PC-3 (cell line): ENCODE measurements at regions not wholly inside any gene's neighbourhood (a gene's known extent, or its start where the extent isn't known, plus 50 kb on each side); places are given as distances from the start of the nearest gene placed in this dataset.
"Not testable (repeated sequence)": the region's sequence is repeated elsewhere in the genome, so short reads cannot be mapped to it uniquely, and the experiment has no call there.

ENCODE experiments used
- ATAC-seq: fragments of 200-7000 bp; cut with Tn5 transposase; 2 replicates; pipeline ENCODE4 v1.9.1; 2020; ENCODE audit warnings: mild to moderate bottlenecking, moderate library complexity
- BruUV-seq: library from RNA; stranded (reverse); fragments of 400-500 nt; replicated peaks from 2 replicates; lab custom pipeline; 2021; lab: Mats Ljungman, UMichigan
- CTCF ChIA-PET: fragments of 300-600 bp; sonication (Branson Sonifier 250); formaldehyde crosslinking; loops from one replicate; lab custom pipeline; 2022; ENCODE audit warnings: antibody characterized with exemption; lab: Charles Lee
- POLR2A ChIA-PET: fragments of 300-600 bp; sonication (Branson Sonifier 250); formaldehyde crosslinking; loops from one replicate; lab custom pipeline; 2022; ENCODE audit warnings: antibody characterized with exemption; ENCODE audit not compliant: unreplicated experiment; lab: Charles Lee
- DNase-seq: peaks from one replicate; pipeline ENCODE4 v3.0.0-alpha.2; 2015
- H2AFZ ChIP-seq: fragments of 300-600 bp; sonication (generic); 2 replicates; pipeline ENCODE4 v1.6.0; 2016; ENCODE audit warnings: antibody characterized with exemption, low read length
- H3F3A ChIP-seq: fragments of 300-600 bp; sonication (generic); one replicate; pipeline ENCODE4 v1.6.0; 2017; ENCODE audit warnings: antibody characterized with exemption, low read length, control low read depth, mild to moderate bottlenecking; ENCODE audit not compliant: unreplicated experiment
- H3K27ac ChIP-seq: fragments of 300-600 bp; sonication (generic); 2 replicates; pipeline ENCODE4 v1.5.1; 2016; ENCODE audit warnings: mild to moderate bottlenecking, low read length
- H3K27me3 ChIP-seq: fragments of 300-600 bp; sonication (generic); 2 replicates; pipeline ENCODE4 v1.6.1; 2016; ENCODE audit warnings: low read length, mixed read lengths
- H3K36me3 ChIP-seq: fragments of 300-600 bp; sonication (generic); 2 replicates; pipeline ENCODE4 v1.6.1; 2016; ENCODE audit warnings: low read depth, mixed run types, low read length, mixed read lengths
- H3K4me1 ChIP-seq: fragments of 300-600 bp; sonication (generic); 2 replicates; pipeline ENCODE4 v1.5.1; 2016; ENCODE audit warnings: low read length; ENCODE audit not compliant: insufficient read depth
- H3K4me2 ChIP-seq: fragments of 300-600 bp; sonication (generic); 2 replicates; pipeline ENCODE4 v1.6.0; 2016; ENCODE audit warnings: low read length
- H3K4me3 ChIP-seq: fragments of 300-600 bp; sonication (generic); 2 replicates; pipeline ENCODE4 v1.5.1; 2016; ENCODE audit warnings: mild to moderate bottlenecking, low read length, mixed read lengths
- H3K79me2 ChIP-seq: fragments of 300-600 bp; sonication (generic); 2 replicates; pipeline ENCODE4 v1.6.1; 2017; ENCODE audit warnings: low read length, mixed read lengths
- H3K9ac ChIP-seq: fragments of 300-600 bp; sonication (generic); 2 replicates; pipeline ENCODE4 v1.6.0; 2016; ENCODE audit warnings: mild to moderate bottlenecking, low read length
- H3K9me2 ChIP-seq: fragments of 300-600 bp; sonication (generic); replicated peaks from 2 replicates; pipeline ENCODE4 v1.6.1; 2016; ENCODE audit warnings: mixed run types, low read length, mixed read lengths
- H3K9me3 ChIP-seq: fragments of 300-600 bp; sonication (generic); 2 replicates; pipeline ENCODE4 v1.6.1; 2016; ENCODE audit warnings: low read length, mixed read lengths
- H4K20me1 ChIP-seq: fragments of 300-600 bp; sonication (generic); 2 replicates; pipeline ENCODE4 v1.6.1; 2016; ENCODE audit warnings: low read length, mixed read lengths
- EZH2 ChIP-seq: fragments of 300-600 bp; sonication (generic); IDR thresholded peaks from one replicate; pipeline ENCODE4 v1.6.1; 2017; ENCODE audit warnings: antibody characterized with exemption, mild to moderate bottlenecking, low read length; ENCODE audit not compliant: unreplicated experiment
- EZH2phosphoT487 ChIP-seq: fragments of 300-600 bp; sonication (generic); IDR thresholded peaks from 2 replicates; pipeline ENCODE4 v1.6.1; 2018; ENCODE audit warnings: mild to moderate bottlenecking, antibody characterized with exemption, low read length, borderline replicate concordance
- intact Hi-C: fragments of 100-400 bp; cut with micrococcal nuclease; formaldehyde crosslinking; loops from 2 replicates; pipeline ENCODE4 v1.9.0; 2023
- TF ChIP-seq, protein P1 (sequence below): fragments of 300-600 bp; sonication (generic); conservative IDR thresholded peaks from 2 replicates; pipeline ENCODE4 v1.5.1; 2017; ENCODE audit warnings: antibody characterized with exemption, low read depth, mild to moderate bottlenecking, low read length

DNA sequence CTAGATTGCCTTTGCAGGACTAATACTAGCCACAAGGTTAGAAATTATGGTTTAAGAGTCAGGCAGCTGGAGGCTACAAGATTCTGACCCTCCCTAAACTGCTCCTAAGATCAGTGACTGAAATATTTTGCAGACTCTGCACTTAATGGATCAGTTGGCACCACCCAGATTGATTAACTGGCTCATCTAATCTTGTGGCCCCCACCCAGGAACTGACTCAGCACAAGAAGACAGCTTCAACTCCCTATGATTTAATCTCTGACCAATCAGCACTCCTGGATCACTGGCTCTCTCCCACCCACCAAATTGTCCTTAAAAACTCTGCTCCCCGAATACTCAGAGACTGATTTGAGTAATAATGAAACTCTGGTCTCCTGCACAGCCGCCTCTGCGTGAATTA lies 145.4 kb upstream of the LCORL start:
- no peaks in the 10 kb centered on the region for H3K9me2 ChIP-seq
- H3K4me3 ChIP-seq = no peak overlapping the region
- no peak overlapping the region for H3K27ac ChIP-seq
- H3K4me1 ChIP-seq = no peaks in the 10 kb centered on the region
- peaks cover 10% of the 10 kb centered on the region for H3K27me3 ChIP-seq
- no peaks in the 10 kb centered on the region for H3K9me3 ChIP-seq
- ChIA-PET POLR2A (no interaction called here), CTCF (no interaction called here)
- no peak for ATAC-seq
- intact Hi-C loops = no loop called here
- TF ChIP-seq, protein P1, sequence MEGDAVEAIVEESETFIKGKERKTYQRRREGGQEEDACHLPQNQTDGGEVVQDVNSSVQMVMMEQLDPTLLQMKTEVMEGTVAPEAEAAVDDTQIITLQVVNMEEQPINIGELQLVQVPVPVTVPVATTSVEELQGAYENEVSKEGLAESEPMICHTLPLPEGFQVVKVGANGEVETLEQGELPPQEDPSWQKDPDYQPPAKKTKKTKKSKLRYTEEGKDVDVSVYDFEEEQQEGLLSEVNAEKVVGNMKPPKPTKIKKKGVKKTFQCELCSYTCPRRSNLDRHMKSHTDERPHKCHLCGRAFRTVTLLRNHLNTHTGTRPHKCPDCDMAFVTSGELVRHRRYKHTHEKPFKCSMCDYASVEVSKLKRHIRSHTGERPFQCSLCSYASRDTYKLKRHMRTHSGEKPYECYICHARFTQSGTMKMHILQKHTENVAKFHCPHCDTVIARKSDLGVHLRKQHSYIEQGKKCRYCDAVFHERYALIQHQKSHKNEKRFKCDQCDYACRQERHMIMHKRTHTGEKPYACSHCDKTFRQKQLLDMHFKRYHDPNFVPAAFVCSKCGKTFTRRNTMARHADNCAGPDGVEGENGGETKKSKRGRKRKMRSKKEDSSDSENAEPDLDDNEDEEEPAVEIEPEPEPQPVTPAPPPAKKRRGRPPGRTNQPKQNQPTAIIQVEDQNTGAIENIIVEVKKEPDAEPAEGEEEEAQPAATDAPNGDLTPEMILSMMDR = no peak
- TF ChIP-seq EZH2phosphoT487 (no peak), EZH2 (no peak)
- no peaks in the 10 kb centered on the region for H3K36me3 ChIP-seq
- no peak overlapping the region for H2AFZ ChIP-seq
- H3K4me2 ChIP-seq = no peak overlapping the region
- H3K9ac ChIP-seq = no peak overlapping the region
- H4K20me1 ChIP-seq = no peaks in the 10 kb centered on the region
- no TSS peak for BruUV-seq
- H3K79me2 ChIP-seq = no peaks in the 10 kb centered on the region
- DNase-seq = no peak
- no peaks in the 10 kb centered on the region for H3F3A ChIP-seq

- H3K4me1 ChIP-seq = no peaks in the 10 kb centered on the region
- ATAC-seq = no peak
- intact Hi-C loops = no loop called here
- no peaks in the 10 kb centered on the region for H4K20me1 ChIP-seq
- CTCF ChIA-PET = no interaction called here
- no peak overlapping the region for H3K9ac ChIP-seq
- no peak overlapping the region for H3K4me3 ChIP-seq
- no peak for DNase-seq
- H3F3A ChIP-seq = no peaks in the 10 kb centered on the region
- H3K27me3 ChIP-seq = no peaks in the 10 kb centered on the region
- no peaks in the 10 kb centered on the region for H3K36me3 ChIP-seq
- no peaks in the 10 kb centered on the region for H3K9me2 ChIP-seq
- no peak overlapping the region for H2AFZ ChIP-seq
- no peaks in the 10 kb centered on the region for H3K79me2 ChIP-seq
- no TSS peak for BruUV-seq
- no peak overlapping the region for H3K4me2 ChIP-seq
- H3K9me3 ChIP-seq = no peaks in the 10 kb centered on the region
- TF ChIP-seq, protein P1 = no peak
- no peak for TF ChIP-seq EZH2phosphoT487
- POLR2A ChIA-PET = no interaction called here
- H3K27ac ChIP-seq = no peak overlapping the region
Measured at GRCh38 chr4:18162453-18162852, 140.9 kb upstream of the LCORL start.

DNA sequence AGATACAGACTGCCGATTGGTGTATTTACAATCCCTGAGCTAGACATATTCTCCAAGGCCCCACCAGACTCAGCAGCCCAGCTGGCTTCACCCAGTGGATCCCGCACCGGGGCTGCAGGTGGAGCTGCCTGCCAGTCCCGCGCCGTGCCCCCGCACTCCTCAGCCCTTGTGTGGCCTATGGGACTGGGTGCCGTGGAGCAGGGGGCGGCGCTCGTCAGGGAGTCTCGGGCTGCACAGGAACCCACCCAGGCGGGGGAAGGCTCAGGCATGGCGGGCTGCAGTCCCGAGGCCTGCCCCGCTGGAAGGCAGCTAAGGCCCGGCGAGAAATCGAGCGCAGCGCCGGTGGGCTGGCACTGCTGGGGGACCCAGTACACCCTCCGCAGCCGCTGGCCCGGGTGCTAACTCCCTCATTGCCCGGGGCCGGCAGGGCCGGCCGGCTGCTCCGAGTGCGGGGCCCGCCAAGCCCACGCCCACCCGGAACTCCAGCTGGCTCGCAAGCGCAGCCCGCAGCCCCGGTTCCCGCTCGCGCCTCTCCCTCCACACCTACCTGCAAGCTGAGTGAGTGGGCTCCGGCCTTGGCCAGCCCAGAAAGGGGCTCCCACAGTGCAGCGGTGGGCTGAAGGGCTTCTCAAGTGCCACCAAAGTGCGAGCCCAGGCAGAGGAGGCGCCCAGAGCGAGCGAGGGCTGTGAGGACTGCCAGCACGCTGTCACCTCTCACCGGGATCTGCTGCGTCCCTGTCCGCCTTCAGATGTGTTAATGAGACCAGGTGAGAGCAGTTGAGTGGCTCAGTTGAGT lies 137.8 kb upstream of the LCORL start:
- H3K4me2 ChIP-seq, H3K79me2 ChIP-seq, H3K9ac ChIP-seq, H3K9me2 ChIP-seq, ATAC-seq, POLR2A ChIA-PET, DNase-seq, BruUV-seq, H3K4me3 ChIP-seq, intact Hi-C loops, H2AFZ ChIP-seq, H3K4me1 ChIP-seq, H3F3A ChIP-seq, H3K27ac ChIP-seq, H3K9me3 ChIP-seq, H3K36me3 ChIP-seq, H4K20me1 ChIP-seq, CTCF ChIA-PET, H3K27me3 ChIP-seq: not testable (repeated sequence)
